ENCODE measurements at regions not wholly inside any gene's neighbourhood (a gene's known extent, or its start where the extent isn't known, plus 50 kb on each side); places are given as distances from the start of the nearest gene placed in this dataset.

GRCh38 chr12:111251787-111252186 lies 117.1 kb downstream of the PHETA1 start:
- in situ Hi-C loops (cut with MboI; ENCODE audit: low pct_unique_long_range_greater_than_20kb, low sequenced_read_pairs, unreplicated experiment): no loop called here
- DNase-seq (ENCODE audit: low spot score): no peak
- no peak for TF ChIP-seq CTCF (IDR thresholded peaks at IDR 0.05; ENCODE audit: extremely low read depth, insufficient read depth, missing control alignments)

- no peak for DNase-seq (ENCODE audit: low spot score)
- TF ChIP-seq CTCF (IDR thresholded peaks at IDR 0.05; ENCODE audit: extremely low read depth, insufficient read depth, missing control alignments): no peak
- in situ Hi-C loops (cut with MboI; ENCODE audit: low pct_unique_long_range_greater_than_20kb, low sequenced_read_pairs, unreplicated experiment): no loop called here
Measured at GRCh38 chr12:111251058-111251730, 117.7 kb downstream of the PHETA1 start.

- DNase-seq (ENCODE audit: low spot score): no peak
- in situ Hi-C loops (cut with MboI; ENCODE audit: low pct_unique_long_range_greater_than_20kb, low sequenced_read_pairs, unreplicated experiment): no loop called here
- TF ChIP-seq CTCF (IDR thresholded peaks at IDR 0.05; ENCODE audit: extremely low read depth, insufficient read depth, missing control alignments): no peak
Measured at GRCh38 chr12:111250251-111250881, 118.5 kb downstream of the PHETA1 start.

GRCh38 chr12:111249757-111250156 lies 119.1 kb downstream of the PHETA1 start:
- TF ChIP-seq CTCF (IDR thresholded peaks at IDR 0.05; ENCODE audit: extremely low read depth, insufficient read depth, missing control alignments): no peak
- in situ Hi-C loops (cut with MboI; ENCODE audit: low pct_unique_long_range_greater_than_20kb, low sequenced_read_pairs, unreplicated experiment): no loop called here
- no peak for DNase-seq (ENCODE audit: low spot score)

GRCh38 chr12:111249018-111249370 lies 119.9 kb downstream of the PHETA1 start:
- in situ Hi-C loops (cut with MboI; ENCODE audit: low pct_unique_long_range_greater_than_20kb, low sequenced_read_pairs, unreplicated experiment): no loop called here
- DNase-seq (ENCODE audit: low spot score): no peak

More at GRCh38 chr12:111249018-111249370, 119.9 kb downstream of the PHETA1 start:
- TF ChIP-seq CTCF (IDR thresholded peaks at IDR 0.05; ENCODE audit: extremely low read depth, insufficient read depth, missing control alignments): no peak
